Activated CD4-positive, alpha-beta T cell treated with anti-CD3 and anti-CD28 coated beads, Interleukin-2, amount 50 U/mL, for 48 hours (primary cell): ENCODE measurements at regions not wholly inside any gene's neighbourhood (a gene's known extent, or its start where the extent isn't known, plus 50 kb on each side); places are given as distances from the start of the nearest gene placed in this dataset.

ENCODE experiments used
- DNase-seq, 2 experiments: peaks; one replicate each; pipeline ENCODE4 v3.0.0-alpha.2; 2020

GRCh38 chr2:128439031-128439790, 120.5 kb upstream of the HS6ST1 start:
- DNase-seq, result no peak

DNA sequence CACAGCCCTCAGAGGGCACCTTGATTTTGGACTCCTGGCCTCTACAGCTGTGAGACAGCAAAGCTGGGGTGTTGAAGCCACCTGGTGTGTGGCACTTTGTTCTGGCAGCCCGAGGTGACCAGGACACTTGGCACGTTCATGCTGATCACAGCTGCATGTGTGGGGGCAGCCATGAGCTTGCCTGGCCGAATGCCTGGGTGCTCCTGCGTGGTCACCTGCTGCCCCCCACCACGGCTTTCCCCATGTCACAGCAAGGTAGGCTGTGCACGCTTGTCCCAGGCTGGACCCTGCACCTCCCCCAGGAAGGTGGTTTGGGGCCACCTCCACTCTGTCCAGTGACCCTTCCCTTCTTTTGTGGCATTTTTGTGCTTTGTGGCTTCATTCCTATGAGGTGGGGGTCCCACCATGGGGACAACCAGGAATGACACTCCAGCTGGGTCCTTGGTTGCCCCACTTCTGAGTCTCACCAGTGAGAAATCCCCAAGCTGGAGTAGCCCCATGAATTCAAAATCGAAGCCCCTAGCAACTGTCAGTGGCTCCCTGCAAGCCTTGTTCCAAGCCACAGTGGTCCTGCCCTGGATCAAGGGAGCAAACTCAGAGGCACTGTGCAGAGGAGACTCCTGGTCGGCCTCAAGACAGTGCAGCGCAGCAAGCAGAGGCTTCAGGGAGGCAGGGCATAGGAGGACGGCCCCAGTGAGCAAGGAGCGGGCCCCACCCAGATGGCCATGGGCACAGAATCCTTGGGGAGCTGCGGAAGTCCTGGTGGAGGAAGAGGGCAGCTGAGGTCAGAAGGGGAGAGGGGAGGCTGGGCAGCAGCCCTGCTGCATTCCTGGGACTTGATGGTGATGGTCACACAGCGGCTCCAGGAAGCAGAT, 121.4 kb upstream of the HS6ST1 start:
- DNase-seq, result no peak

GRCh38 chr2:128440666-128441340, 122.1 kb upstream of the HS6ST1 start:
- no peak for DNase-seq

DNA sequence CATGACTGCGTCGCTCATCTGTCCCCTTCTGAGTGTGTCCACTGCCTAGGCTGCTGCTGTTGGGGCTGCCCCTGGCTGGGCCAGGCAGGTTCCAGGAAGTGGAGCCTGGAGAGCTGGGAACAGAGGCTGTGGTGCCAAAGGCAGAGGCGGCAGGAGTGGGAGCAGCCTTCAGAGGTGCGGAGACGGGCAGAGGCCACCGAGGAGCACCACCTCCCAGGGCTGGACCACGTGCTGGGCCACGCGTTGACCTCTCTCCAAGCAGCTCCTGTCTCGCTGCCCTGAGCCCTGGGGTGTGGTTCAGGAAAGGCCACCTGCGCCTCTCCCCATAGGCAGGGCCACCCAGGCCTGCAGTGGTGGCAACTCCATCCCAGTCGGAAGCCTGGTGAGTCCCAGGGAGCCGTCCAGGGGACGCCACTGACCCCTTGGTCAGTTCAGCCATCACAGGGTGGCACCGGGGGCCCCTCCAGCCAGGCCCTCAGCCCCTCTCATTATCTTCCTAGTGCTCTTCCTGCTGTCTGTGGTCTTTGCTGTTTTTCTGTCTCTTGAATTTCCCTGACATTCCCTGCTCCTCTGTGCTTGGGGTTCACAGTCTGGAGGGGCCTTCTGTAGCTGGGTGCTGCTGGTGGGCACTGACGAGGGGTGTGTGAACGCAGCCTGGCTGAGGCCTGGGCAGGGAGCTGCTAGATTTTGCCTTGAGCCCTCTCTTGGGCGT, 122.8 kb upstream of the HS6ST1 start:
- no peak for DNase-seq

DNA sequence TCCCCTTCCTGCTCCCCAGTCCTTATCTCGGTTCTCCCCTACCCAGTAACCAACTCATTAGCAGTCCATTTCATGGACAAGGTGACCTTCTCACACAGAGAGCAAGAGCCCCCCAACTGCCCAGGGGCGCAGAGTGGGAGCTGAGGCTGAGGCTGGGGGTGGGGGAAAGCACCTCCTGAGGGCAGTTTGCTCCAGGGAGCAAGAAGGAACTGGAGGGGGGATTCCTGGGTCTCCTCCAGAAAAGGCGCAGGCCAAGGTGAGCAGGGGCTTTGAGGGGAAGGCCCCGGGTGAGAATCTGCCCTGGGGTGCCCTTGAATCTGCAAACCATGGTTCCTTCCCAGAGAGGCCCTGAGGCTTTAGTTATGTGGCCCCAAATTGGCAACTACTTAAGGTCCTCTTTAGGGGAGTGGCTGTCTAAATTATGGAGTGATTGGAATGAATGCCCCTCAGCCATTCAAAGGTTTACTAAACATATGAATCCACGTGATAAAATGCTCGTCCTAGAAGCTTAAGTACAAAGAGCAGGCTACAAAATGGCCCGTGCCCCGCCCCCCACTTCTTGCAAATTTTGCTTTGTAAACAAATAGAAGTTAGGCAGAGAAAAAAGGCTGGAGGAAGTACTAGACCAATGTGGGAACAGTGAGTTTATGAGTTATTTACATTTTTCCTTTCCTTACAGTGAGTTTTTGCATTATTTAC, 123.5 kb upstream of the HS6ST1 start:
- DNase-seq, result no peak

DNA sequence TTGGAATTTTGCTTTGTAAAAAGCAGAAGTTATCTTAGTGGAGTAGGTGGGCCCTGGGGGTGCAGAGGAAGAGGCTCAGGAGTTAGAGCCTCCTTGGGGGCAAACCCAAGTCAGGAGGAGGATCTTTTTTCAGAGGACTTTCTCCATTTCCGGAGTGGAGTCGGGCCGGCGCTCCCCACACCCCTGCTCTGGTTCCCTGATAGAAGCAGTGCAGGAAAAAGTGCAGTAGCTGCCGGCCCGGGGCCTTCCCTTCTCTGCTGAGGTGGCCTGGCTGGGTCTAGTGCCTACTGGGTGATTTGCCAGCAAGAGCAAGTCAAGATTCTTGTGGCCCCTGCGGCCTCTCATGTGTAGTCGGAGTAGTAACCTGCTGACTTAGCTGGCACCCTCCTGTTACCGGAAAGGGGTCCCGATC, 124.2 kb upstream of the HS6ST1 start:
- DNase-seq, result no peak

DNA sequence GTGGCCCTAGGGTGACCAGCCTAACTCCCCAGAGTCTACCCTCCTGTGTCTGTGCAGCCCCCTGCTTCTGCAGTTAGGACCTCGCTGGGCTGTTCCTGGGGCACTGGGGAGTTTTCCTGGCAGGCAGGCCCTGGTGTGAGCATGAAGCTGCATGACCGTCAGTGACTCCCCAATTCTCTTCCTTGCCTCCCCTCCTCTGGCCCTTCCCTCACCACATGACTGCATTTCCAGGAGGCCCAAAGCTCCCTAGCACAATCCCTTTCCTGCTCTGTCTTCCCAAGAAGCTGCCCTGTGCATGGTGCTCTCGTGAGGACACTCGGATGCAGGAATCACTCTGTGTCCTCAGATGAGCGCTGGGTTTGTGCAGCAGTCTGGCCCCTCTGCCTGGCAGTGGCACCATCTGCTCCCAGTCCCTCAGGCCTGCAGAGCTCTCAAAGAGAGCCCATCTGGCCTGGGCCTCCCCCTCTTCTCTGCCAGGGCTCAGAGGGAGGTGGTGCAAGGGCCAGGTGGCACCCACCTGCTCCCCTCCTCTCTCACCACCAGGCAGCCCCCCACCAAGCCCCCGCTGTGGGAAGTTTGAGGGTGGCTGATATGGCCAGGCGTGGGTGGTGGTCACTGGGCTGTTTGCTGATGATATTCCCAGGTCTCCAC, 125.6 kb upstream of the HS6ST1 start:
- DNase-seq, result no peak

DNA sequence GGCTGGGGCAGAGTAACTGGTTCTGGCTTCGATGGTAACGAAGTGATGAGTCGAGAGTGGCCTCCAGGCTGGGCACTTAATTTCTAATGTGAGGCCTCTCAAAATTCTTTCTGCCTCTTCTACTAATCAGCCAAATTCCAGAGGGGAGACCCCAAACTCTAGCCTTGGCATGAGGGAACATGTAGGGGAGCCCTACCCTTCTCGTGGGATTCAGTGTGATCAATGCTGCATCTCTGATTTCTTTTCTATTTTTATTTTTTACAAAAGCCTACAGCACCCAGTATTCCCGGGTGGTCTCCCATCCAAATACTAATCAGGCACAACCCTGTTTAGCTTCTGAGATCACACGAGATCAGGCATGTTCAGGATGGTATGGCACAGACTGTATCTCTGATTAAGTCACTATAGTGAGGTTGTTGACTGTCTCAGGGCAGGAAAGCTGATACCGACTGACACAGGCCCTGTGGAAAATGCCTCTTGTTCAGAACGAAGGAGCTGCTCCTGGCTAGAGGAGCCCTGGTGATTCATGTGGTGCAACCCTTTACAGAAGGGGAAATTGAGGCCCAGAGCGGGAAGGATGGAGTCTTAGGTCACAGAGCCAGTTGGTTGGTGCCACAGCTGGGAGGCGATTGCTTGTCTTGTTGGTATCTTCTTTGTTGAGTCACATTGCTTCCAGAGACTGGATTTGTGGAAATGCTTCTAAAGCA, 126.3 kb upstream of the HS6ST1 start:
- no peak for DNase-seq

GRCh38 chr2:128445523-128445900, 126.8 kb upstream of the HS6ST1 start:
- no peak for DNase-seq

GRCh38 chr2:128446049-128446873, 127.6 kb upstream of the HS6ST1 start:
- DNase-seq, result no peak

DNA sequence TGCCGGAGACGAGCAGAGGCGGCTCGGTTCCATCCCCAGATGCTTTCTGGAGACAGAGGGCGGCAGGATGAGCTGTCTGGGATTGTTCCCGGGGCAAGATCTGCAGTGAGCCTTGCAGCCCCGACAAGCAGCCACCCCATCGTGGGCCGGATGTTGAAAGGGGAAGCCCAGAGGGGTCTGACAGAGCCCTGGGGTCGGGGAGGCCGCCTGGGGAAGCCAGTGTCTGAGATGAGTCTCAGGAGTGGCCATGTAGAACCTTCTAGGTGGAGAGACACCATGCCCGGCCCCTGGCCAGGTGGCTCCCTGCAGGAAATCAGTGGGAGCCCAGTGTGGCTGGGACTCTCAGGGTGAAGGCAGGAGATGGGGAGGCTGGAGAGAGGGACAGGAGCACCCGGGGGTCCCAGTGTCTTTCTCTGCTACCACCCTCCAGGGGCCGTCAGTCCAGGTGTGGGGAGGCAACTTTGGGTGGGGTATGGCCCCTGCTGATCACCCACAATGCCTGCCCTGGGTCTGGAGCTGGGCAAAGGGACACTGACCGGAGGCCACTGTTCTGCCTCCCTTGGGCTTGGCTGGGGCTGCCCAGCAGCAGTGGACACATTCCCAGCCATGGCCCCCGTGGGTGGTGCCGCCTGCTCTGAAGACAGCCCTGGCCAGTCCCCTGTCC, 128.3 kb upstream of the HS6ST1 start:
- DNase-seq, result no peak

DNA sequence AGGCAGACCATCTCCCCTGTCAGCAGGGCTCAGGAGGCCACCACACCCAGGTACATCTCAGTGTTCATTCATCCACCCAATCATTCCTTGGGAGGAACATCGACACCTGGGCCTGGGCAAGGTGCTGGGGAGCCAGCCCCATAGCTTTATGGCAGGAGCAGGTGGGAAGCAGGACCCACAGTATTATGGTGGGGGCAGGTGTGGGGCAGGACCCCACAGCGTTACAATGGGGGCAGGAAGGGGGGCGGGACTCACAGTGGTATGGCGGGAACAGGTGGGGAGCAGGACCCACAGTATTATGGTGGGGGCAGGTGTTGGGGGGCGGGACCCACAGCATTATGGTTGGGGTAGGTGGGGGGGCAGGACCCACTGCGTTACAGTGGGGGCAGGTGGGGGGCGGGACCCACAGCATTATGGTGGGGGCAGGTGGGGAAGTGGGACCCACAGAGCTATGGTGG, 128.9 kb upstream of the HS6ST1 start:
- no peak for DNase-seq

- no peak for DNase-seq
These were observed 129.9 kb upstream of the HS6ST1 start for GRCh38 chr2:128448331-128449225.

DNA sequence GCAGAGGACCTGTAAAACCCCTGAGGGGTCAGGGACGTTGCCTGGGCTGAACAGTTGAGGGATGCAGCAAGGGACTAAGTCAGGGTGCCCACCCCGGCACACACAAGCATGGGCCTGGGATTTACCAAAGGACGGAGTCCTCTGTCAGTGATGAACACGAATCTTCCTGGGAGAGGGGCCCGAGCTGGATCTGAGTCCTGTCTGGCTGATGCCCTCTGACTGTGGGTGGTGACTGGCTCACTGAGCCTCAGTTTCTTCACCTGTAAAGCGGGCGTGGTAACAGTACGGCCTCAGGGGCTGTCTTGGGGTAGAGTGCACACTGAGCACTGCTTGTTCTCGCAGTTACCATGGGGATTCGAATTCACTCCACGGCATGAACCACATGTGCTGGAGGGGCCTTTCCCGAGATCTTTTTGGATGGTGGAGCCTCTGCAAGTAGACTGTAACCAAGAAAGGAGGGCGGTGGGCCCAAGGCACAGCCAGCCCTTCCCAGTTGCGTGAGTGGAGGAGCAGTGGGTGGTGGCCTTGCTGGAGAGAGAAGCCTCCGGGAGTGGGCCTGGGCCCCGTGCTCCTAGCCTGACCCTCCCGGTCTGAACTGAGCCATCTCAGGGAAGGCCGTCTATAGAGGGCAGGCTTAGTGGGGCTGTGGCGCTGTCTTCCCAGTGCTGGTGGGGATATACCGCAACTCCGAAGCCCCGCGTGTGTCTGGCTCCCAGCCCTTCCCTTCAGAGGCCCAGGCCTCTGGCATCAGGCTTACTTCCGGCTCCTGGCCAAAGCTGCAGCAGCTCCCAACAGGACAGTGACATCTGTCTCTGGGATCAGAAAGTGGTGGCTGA, 130.8 kb upstream of the HS6ST1 start:
- DNase-seq, result no peak

DNA sequence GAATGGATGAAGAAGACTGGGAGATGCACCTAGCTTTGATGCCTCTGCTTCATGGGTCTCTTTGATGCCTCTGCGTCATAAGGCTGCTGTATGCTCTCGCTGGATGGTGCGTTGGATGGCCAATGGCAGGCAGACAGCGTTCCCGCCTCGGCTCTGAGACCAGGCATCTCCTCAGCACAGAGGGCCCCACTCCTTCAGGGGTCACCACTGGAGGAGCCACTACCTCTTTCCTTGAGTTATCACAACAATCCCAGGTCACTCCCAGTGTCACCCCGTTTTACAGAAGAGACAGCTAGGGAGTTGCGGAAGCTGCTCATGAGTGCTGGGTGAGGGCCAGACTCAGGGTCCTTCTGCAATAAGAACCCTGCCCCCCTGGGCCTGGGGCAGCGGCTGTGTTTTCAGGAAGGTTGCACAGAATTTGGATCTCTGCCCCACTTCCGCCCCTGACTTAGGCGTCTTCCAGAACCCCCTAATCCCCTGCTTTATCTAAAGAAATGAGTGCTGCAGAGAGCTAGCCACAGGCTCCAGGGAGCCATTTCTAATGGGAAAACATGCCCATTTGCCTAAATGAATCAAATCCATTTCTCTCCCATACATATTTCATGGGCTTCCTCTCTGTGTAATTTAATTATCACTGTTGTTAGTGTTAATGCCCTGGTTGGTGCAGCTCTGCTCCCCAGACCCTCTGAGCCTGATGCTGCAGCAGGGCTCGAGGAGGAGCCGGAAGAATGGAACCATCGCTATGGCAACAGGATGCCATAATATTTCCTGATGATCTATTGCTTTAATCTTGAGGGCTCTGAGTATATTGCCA, 131.8 kb upstream of the HS6ST1 start:
- no peak for DNase-seq
